Activated CD8-positive, alpha-beta memory T cell treated with anti-CD3 and anti-CD28 coated beads for 36 hours (primary cell): ENCODE measurements at regions not wholly inside any gene's neighbourhood (a gene's known extent, or its start where the extent isn't known, plus 50 kb on each side); places are given as distances from the start of the nearest gene placed in this dataset.
"Not testable (repeated sequence)": the region's sequence is repeated elsewhere in the genome, so short reads cannot be mapped to it uniquely, and the experiment has no call there.

Experiments used
- CTCF ChIA-PET: fragments of 350-600 bp; sonication (Branson Sonifier 250); formaldehyde crosslinking; loops from one replicate; lab custom pipeline; 2021; ENCODE audit warnings: antibody characterized with exemption; lab: Charles Lee
- POLR2A ChIA-PET: fragments of 350-600 bp; sonication (Branson Sonifier 250); formaldehyde crosslinking; loops from one replicate; lab custom pipeline; 2021; ENCODE audit warnings: antibody characterized with exemption; lab: Charles Lee

DNA sequence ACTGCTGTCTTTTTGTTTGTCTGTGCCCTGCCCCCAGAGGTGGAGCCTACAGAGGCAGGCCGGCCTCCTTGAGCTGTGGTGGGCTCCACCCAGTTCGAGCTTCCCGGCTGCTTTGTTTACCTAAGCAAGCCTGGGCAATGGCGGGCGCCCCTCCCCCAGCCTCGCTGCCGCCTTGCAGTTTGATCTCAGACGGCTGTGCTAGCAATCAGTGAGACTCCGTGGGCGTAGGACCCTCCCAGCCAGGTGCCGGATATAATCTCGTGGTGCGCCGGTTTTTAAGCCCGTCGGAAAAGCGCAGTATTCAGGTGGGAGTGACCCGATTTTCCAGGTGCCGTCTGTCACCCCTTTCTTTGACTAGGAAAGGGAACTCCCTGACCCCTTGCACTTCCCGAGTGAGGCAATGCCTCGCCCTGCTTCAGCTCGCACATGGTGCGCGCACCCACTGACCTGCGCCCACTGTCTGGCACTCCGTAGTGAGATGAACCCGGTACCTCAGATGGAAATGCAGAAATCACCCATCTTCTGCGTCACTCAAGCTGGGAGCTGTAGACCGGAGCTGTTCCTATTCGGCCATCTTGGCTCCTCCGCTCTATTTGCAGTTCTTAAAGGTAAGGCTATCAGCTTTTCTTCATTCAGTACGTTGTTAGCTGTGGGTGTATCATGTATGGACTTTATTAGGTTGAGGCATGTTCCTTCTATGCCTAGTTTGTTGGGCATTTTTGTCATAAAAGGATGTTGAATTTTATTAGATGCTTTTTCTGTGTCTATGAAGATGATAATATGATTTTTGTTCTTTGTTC is 178.3 kb downstream of the CDCA7 start:
- POLR2A ChIA-PET, CTCF ChIA-PET: not testable (repeated sequence)

DNA sequence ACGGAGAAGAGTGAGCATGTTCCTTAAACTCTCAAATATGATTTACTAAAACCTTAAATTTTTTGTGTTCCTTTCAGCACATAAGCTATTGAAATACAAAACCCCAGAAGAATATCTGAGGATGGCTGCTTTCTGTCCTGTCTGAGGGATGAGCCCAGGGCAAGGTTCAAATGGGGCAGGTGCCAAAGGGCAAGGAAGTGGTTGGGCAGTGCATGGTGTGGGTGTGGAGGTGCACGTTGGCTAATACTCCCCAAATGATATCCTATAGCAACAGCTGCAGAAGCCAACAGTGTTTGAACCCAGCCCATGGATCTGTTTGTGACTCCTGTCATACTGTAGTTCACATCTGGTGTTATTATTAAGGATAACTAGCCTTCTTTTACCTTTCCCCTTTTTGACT is 183.0 kb downstream of the CDCA7 start:
- POLR2A ChIA-PET, result no interaction called here
- CTCF ChIA-PET, result no interaction called here

DNA sequence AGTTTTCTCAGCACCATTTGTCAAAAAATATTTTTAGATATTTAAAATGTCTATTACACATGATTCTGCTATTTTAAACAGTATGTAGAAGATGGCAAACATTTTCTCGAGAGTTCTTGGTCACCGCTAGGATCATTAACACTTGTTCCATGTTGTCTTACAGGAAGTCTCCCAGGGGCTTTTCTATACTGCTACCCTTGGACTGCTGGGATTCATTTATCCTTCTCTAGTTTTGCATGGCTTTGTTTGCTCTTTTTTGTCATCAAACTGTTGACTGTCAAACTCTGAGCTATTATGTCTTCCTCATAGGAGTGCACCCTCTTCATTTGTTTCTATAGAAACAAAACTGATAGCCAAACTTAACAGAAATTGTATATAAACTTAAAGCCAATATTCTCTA is 184.9 kb downstream of the CDCA7 start:
- CTCF ChIA-PET, result no interaction called here

DNA sequence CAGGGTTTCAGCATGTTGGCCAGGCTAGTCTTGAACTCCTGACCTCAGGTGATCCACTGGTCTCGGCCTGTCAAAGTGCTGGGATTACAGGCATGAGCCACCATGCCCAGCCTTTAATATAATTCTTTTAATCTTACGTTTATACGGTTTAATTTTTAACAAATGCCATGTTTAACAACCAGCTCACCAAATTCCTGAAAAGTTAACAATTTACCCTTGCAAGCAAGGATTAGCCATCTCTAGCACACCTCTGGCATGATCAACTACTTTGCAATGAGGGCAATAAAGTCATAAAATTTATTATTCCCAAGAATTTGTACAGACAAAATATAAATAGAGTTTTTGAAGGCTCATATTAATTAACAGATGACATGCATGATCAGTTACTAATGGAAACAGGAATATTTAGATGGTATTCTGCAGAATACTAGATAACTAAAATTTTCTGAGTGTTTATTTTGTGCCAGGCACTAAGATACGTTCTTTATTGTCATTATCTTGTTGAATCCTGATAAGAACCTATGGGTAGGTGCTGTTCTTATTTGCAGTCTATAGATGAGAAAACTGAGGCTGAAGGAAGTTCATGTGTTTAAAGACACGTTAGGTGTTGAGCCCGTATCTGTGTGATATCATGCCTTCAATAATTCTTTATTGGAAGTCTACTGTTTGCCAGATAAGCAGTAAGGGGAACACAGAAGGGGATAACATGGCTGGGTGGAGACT is 190.1 kb downstream of the CDCA7 start:
- ChIA-PET CTCF (no interaction called here), POLR2A (no interaction called here)

More for the DNA sequence above, 184.9 kb downstream of the CDCA7 start:
- POLR2A ChIA-PET, result no interaction called here

DNA sequence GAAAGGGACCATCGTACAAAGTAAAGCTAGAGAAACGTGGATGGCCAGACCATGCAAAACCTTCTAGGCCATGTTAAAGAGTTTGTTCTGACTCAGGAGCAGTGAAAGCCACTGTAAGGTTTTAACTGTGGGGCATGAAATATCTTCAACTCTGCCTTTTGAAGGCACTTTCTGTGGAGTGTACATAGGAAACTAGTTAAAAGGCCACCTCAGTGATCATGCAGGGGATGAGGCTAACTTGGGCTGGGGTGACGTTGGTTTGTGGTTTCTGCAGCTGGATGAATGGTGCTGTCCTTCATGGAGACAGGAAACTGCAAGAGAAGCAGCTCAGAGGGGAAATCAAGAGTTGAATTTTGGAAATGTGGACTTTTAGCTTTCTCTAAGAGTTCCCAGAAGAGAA is 190.7 kb downstream of the CDCA7 start:
- CTCF ChIA-PET, result no interaction called here
- POLR2A ChIA-PET, result no interaction called here

DNA sequence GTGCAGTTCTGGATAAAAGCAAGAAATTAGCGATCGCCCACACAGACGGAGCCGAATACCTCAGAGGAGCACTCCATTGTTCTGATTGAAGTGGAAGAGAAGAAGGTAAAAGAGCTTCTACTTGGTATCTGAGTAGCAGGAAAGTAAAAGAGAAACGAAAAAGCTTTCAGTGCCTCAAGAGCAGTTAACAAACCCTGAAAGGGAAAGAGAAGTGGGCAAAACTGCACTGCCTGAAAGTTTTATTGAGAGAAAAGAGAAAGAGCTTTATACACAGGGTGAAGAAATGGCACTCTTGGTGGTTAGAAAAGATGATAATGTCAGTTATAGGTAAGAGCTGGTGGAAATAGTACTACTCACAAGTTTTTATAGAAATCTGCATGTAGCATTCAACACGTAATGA is 192.8 kb downstream of the CDCA7 start:
- ChIA-PET CTCF (no interaction called here), POLR2A (no interaction called here)

DNA sequence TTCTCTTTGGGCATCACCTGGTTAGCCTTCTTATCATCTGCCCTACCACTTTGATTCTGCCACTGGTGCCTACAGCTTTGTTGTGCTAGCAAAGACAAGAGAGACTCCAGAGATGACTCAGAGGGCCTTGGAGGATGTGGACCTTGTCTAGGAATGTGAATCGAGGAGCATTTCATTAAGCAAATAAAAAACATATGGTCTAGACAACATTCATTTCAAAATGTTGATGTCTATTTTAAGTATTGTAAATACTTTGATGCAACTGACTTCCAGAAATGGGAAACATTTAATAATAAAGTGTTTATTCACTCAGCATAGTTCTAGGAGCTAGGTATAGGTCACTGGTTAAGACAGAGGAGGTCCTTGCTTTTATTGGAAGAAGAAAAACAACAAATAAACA is 195.5 kb downstream of the CDCA7 start:
- POLR2A ChIA-PET, result no interaction called here
- CTCF ChIA-PET, result no interaction called here

DNA sequence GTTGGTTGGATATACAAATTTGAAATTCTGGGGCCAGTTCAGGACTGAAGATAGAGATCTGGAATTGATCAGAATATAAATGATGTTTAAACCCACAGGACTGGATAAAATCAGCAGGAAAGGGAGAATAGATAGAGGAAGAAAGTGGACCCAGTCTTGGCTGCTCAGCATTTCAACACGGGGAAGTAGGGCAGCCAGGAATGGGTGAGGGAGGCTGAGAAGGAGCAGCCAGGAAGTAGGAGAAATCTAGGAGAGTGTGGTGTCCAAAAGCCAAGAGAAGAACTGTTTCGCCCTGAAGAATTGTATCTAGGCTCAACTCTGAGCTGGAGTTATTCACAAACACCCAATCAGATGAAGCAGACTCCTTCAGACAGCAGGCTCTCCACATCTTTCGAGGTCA is 197.9 kb downstream of the CDCA7 start:
- ChIA-PET POLR2A (no interaction called here), CTCF (no interaction called here)

DNA sequence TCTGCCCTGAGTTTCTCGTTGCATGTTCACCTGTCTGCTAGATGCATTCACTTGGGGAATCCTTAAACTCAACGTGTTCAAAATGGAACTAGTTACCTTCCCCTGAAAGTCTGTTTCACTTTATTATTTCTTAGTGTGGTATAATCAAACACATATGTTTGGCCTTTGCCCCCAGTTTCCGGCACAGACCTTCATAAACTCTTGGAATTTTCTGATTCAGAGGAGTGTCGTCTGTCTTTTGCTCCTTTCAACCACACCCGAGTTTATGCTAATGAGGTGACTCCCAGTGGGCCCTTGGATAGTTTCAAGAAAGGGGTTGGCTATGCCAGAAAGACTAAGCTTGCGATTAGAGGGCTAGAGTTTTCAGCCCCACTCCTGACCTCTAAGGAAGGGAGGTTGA is 198.9 kb downstream of the CDCA7 start:
- ChIA-PET POLR2A (no interaction called here), CTCF (no interaction called here)

DNA sequence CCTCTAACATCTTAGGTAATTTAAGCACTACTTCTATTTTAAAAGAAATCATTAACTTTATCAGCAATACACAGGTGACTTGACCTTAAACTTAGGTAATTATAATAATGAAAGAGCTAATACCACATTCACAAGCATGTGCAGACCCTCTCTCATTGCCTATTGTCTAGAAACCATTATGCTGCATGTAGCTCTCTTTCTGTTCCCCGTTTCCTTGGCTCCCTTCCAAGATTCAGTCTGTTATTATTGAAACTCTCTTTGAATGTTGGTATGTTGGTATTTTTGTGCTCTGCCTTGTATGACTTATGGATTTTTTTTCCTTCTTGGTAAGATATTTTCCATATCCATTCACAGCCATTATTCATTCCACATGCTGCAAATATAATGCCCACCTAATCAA is 201.2 kb downstream of the CDCA7 start:
- POLR2A ChIA-PET, result no interaction called here
- CTCF ChIA-PET, result no interaction called here

DNA sequence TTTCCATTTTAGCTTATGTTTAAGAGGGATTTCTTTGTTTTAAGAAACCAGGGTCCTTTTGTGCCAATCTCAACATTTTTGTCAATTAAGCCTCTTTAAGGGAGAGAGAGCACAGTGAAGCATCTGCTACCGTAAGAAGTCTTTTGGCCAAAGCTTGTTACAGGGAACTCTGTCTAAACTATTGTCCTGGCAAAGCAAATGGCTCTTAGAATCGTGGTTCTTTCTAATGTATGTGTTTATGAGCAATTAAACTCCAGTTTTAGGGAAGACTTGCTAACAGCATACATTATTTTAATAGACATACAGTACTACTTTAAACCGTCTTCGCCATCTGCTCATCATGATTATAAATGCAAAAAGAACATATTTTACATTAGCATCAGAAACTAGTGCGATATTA is 202.1 kb downstream of the CDCA7 start:
- POLR2A ChIA-PET, result no interaction called here
- CTCF ChIA-PET, result no interaction called here

DNA sequence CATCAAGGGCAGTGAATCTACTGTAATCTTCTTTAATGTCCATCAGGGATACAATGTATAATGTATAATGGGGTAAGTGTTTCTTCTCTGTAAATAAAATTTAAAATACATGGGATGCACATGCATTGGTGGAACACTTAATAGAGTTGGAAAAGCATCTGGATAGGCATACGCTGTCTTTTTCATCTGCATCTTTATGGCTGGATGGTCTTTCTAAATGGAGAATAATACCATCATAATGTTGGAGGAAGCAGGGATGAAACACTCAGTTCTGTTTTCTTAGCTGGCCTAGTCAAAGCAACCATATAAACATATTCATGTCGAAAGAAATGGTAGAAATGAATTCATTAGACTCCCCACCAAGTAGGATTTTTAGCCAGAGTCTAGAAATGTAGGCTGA is 202.8 kb downstream of the CDCA7 start:
- ChIA-PET POLR2A (no interaction called here), CTCF (no interaction called here)

DNA sequence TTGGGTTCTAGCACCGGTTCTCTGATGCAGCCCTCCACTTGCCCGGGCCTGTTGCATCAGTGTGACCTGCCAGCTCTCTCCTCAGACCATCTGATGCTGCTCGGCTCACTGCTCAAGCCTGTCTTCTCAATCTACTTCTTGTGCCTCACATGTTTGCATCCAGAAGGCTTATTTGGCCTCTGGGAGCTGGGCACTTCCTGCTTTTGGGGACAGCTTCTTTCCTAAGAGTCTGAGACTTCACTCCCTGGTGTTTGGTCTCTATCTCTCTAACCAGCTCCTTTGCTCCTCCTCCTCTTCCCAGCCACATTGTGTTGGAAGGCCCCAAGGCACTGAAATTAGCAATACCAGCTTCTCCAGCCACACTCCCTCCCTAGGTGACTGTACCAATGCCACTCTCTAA is 212.8 kb downstream of the CDCA7 start:
- CTCF ChIA-PET, result interaction anchor here (1.2 kb wide), 1 partner anchor 165 kb away, joined by 3 read pairs; no protein-coding TSS in a partner anchor
- POLR2A ChIA-PET, result no interaction called here

DNA sequence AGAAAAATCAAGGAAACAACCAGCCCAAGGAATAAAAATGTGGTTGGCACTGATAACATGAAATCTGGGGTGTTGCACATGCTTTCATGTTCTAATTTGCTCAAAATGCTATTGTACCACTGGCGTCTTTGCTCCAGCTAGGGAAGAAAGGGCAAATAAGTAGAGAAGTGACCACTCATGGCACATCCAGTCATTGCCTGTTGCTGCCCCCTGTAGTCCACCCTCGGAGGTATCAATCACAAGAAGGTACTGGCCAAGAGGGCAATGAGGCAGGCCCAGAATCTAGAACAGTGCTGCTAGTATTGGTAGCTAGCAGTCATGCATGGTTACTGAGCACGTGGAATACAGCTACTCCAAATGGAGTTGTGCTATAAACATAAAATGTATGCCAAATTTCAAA is 213.4 kb downstream of the CDCA7 start:
- ChIA-PET CTCF (interaction anchor here (1.2 kb wide), 1 partner anchor 165 kb away, joined by 3 read pairs; no protein-coding TSS in a partner anchor), POLR2A (no interaction called here)

DNA sequence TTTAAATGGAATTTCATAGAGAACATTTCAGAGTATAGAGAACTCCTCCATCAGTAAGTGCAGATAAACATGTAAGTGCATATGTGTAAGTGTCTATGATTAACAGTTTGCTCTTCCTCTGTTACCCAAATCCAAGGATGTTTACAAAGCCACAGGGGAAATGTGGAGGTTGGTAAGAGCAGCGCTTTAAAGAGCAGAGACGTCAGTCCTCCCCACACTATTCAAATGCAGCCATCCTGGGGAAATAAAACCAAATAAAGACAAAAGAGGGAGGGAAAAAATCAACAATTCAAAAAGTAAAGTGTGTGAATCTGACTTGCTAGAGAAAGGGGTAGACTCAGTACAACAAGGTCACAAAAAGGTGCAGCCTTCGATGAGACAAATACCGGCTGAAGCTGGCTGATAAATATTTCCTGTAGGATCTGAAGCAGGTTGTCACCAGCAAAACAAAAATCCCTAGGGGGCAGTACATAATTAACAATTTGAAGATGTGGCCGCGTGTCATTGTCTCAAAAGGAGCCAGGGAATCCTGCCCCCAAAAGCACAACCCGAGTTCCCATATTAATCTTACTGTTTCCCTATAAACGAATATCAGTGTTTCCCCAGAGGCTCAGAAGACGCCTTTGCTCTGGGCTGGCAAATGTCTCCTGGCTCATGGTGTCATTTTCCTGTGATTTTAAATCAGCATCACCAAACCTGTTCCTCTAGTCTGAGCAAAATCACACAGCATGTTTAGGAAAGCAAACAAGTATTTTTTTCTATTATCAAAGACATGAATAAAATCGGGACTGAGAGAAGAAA is 216.5 kb downstream of the CDCA7 start:
- ChIA-PET POLR2A (no interaction called here), CTCF (no interaction called here)

DNA sequence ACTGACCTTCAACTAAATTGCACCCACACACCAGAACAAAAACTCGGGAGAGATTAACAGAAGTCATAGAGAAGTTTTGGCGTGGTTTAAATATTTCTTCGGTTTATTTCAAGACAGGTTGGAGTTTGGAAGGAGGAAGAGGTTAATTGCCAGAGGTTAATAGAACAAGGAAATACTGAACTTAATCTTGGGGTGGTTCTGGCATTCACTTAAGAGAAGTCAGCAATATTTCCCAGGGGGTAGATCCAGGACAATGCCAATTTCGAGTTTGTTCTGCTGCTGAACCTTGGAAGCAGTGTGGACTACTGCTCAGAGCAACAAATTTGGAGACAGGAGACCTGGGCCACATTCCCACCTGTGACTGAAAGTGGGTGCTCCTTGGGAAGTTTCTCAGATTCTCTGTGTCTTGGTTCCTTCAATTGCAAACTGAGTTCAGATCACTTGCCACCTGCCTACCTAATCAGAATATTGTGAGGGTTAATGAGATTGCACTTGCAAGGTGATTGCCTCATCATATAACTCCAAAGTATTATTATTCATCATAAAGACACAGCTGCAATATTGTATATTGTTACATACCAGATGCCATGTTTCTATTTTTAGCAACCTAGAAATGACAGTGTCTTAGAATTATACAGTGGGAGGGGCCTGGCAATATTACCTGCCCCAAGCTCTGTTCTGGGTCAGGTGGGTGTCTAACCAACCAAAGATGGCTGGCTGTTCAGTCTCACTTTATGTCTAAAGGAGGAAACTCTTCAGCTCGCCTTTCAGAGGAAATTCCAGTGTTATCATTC is 217.4 kb downstream of the CDCA7 start:
- POLR2A ChIA-PET, result no interaction called here
- CTCF ChIA-PET, result no interaction called here

DNA sequence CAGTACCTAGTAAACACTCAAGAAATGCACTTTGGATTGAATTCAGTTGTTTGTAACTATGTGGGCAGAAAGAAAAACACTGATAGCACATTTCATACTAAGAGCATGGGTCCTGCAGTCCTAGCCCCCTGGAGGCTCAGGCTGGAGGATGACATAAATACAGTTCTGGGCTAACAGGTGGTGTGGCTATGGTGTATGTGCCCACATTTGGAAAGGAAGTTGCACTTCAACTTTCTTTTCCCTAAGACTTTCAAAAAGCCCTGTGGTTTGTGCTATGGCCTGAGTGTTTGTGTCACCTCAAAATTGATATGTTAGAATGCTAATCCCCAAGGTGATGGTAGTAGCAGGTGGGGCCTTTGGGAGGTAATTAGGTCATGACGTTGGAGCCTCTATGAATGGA is 218.2 kb downstream of the CDCA7 start:
- POLR2A ChIA-PET, result no interaction called here
- CTCF ChIA-PET, result no interaction called here

DNA sequence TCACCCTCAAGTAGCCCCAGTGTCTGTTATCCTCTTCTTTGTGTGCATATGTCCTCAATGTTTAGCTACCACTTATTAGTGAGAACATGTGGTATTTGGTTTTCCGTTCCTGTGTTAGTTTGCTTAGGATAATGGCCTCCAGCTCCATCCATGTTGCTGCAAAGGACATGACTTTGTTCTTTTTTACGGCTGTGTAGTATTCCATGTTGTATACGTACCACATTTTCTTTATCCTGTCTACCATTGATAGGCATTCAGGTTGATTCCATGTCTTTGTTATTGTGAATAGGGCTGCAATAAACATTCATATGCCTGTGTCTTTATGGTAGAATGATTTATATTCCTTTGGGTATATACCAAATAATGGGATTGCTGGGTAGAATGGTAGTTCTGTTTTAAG is 219.1 kb downstream of the CDCA7 start:
- CTCF ChIA-PET, POLR2A ChIA-PET: not testable (repeated sequence)

DNA sequence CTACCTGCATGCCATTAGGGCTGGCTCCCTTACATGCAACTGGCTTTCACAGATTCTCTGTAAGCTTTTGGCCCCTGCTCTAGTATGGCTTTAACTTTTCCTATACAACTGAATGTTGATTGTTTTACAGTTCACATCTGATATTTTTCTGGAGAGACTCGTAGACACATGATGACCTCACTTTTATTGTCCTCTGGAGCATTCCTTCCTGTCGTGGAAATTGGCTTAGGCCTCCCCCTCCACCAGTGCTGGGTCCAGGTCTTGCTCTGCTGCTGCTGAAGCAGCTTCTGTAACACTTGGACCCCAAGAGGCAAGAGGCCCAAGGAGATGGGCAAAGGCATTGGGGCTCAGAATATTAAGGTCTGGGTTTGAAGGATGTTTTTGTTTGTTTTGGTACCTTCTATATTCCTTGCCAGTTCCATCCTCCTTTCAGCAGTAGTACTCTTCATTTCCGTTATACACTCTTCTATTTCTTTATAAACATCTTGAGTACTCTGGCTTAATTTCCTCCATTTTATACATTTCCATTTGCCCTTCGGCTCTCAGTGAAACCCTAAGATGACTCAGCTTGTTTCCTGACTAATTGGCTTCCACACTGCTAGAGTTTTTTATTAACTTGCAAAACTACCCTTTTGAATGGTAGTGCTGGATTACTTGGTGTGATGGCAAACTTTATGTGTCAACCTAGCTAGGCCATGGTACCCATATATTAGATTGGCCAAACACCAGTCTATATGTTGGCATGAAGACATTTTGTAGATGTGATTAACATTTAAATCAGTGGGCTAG is 219.8 kb downstream of the CDCA7 start:
- CTCF ChIA-PET, result no interaction called here
- POLR2A ChIA-PET, result no interaction called here
